H1 (cell line): ENCODE measurements at regions not wholly inside any gene's neighbourhood (a gene's known extent, or its start where the extent isn't known, plus 50 kb on each side); places are given as distances from the start of the nearest gene placed in this dataset.

Source experiments
- ATF2 ChIP-seq: IDR thresholded peaks from 2 replicates; pipeline ENCODE4 v1.6.1; 2012; ENCODE audit warnings: low read length, inconsistent platforms
- ATF3 ChIP-seq: IDR thresholded peaks from 2 replicates; pipeline ENCODE4 v1.6.1; 2011; ENCODE audit warnings: low read depth, mild to moderate bottlenecking, low read length; ENCODE audit not compliant: insufficient read depth
- CBX5 ChIP-seq: fragments of 300-800, 300-1000 bp; sonication (generic); IDR thresholded peaks from 2 replicates; pipeline ENCODE4 v1.7.1; 2016; ENCODE audit warnings: antibody characterized with exemption, low read length, low read depth
- EP300 ChIP-seq, 2 experiments: IDR thresholded peaks; 1 replicate in 1 of 2; 2 replicates in 1 of 2; pipeline ENCODE4 v1.6.1; 2011 to 2012; ENCODE audit warnings: low read depth in 2 of 2, low read length in 2 of 2, mild to moderate bottlenecking in 2 of 2, borderline replicate concordance in 1 of 2, inconsistent platforms in 1 of 2, moderate library complexity in 1 of 2
- EZH2 ChIP-seq: fragments of 200-600 bp; sonication (generic); IDR thresholded peaks from 2 replicates; pipeline ENCODE4 v1.7.1; 2012; ENCODE audit warnings: low read depth, mild to moderate bottlenecking, moderate library complexity, low read length, inconsistent platforms; ENCODE audit not compliant: severe bottlenecking
- JUN ChIP-seq: IDR thresholded peaks from 2 replicates; pipeline ENCODE4 v1.6.1; 2011; ENCODE audit warnings: low read depth, mild to moderate bottlenecking, improper control_type of control experiment, low read length
- JUND ChIP-seq: IDR thresholded peaks from 2 replicates; pipeline ENCODE4 v1.6.1; 2011; ENCODE audit warnings: mild to moderate bottlenecking, improper control_type of control experiment, low read length
- POLR2A ChIP-seq, 2 experiments: IDR thresholded peaks; 1 replicate in 1 of 2; 2 replicates in 1 of 2; pipeline ENCODE4 v1.6.1; 2011; ENCODE audit warnings: low read depth in 2 of 2, low read length in 2 of 2, mild to moderate bottlenecking in 2 of 2; ENCODE audit errors: control extremely low read depth in 1 of 2
- POLR2AphosphoS5 ChIP-seq: IDR thresholded peaks from 2 replicates; pipeline ENCODE4 v1.6.1; 2011; ENCODE audit warnings: low read depth, low read length
- POU5F1 ChIP-seq: IDR thresholded peaks from 2 replicates; pipeline ENCODE4 v1.6.1; 2011; ENCODE audit warnings: low read depth, mild to moderate bottlenecking, low read length, moderate library complexity
- RAD21 ChIP-seq, 2 experiments: IDR thresholded peaks in 1 of 2; conservative IDR thresholded peaks in 1 of 2; 2 replicates each; pipeline ENCODE4 v1.6.1; 2011; ENCODE audit warnings: low read depth in 2 of 2, low read length in 2 of 2, improper control_type of control experiment in 1 of 2, inconsistent platforms in 1 of 2, mild to moderate bottlenecking in 1 of 2, moderate library complexity in 1 of 2
- RFX5 ChIP-seq: IDR thresholded peaks from 2 replicates; pipeline ENCODE4 v1.6.1; 2011; ENCODE audit warnings: low read depth, low read length, improper control_type of control experiment, borderline replicate concordance
- SUZ12 ChIP-seq: fragments of 200-600 bp; sonication (generic); IDR thresholded peaks from 2 replicates; pipeline ENCODE4 v1.6.1; 2012; ENCODE audit warnings: mild to moderate bottlenecking, inconsistent platforms, low read length, moderate library complexity, mixed read lengths
- TF ChIP-seq, protein P1 (sequence below), 3 experiments: IDR thresholded peaks; 1 replicate in 2 of 3; 2 replicates in 1 of 3; pipeline versions ENCODE4 v1.5.1 to v1.6.1; 2011; ENCODE audit warnings: low read length in 3 of 3, mild to moderate bottlenecking in 3 of 3, inconsistent platforms in 2 of 3, low read depth in 1 of 3, moderate library complexity in 1 of 3; ENCODE audit not compliant: insufficient read depth in 1 of 3; ENCODE audit errors: control extremely low read depth in 1 of 3

DNA sequence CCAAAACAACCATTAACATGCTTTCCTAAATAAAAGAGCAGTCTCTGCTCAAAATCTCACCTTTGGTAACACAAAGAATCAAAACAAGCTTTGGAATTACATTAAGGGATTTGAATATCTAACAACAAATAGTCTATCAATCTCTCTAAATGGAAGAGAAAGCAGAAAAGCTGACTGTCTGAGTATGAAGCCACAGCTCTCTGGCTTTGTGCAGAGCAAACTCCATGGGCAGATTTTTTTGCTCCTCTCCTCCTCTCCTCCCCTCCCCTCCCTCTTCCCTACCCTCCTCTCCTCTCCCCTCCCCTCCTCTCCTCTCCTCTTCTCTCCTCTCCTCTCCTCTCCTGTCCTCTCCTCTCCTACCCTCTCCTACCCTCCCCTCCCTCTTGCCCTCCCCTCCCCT is 329.5 kb upstream of the ETAA1 start:
- no peak for TF ChIP-seq RAD21 (IDR thresholded peaks at IDR 0.05 in 1 of 2, conservative IDR thresholded peaks at IDR 0.05 in 1 of 2; ENCODE audit: low read depth in 2 of 2, low read length in 2 of 2)
- TF ChIP-seq, protein P1, sequence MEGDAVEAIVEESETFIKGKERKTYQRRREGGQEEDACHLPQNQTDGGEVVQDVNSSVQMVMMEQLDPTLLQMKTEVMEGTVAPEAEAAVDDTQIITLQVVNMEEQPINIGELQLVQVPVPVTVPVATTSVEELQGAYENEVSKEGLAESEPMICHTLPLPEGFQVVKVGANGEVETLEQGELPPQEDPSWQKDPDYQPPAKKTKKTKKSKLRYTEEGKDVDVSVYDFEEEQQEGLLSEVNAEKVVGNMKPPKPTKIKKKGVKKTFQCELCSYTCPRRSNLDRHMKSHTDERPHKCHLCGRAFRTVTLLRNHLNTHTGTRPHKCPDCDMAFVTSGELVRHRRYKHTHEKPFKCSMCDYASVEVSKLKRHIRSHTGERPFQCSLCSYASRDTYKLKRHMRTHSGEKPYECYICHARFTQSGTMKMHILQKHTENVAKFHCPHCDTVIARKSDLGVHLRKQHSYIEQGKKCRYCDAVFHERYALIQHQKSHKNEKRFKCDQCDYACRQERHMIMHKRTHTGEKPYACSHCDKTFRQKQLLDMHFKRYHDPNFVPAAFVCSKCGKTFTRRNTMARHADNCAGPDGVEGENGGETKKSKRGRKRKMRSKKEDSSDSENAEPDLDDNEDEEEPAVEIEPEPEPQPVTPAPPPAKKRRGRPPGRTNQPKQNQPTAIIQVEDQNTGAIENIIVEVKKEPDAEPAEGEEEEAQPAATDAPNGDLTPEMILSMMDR (IDR thresholded peaks at IDR 0.05; ENCODE audit: control extremely low read depth in 1 of 3, insufficient read depth in 1 of 3, low read depth in 1 of 3, low read length in 3 of 3) = no peak
- TF ChIP-seq SUZ12 = no peak
- TF ChIP-seq POU5F1 = no peak
- TF ChIP-seq POLR2A (IDR thresholded peaks at IDR 0.05; ENCODE audit: control extremely low read depth in 1 of 2, low read depth in 2 of 2, low read length in 2 of 2) = no peak
- no peak for TF ChIP-seq CBX5
- TF ChIP-seq EZH2 = no peak
- TF ChIP-seq ATF2 = no peak
- TF ChIP-seq EP300 (IDR thresholded peaks at IDR 0.05; ENCODE audit: borderline replicate concordance in 1 of 2, low read depth in 2 of 2, low read length in 2 of 2) = no peak
- TF ChIP-seq JUND = no peak
- no peak for TF ChIP-seq RFX5
- no peak for TF ChIP-seq ATF3
- TF ChIP-seq JUN = no peak
- TF ChIP-seq POLR2AphosphoS5 = no peak
